ENCODE measurements at regions not wholly inside any gene's neighbourhood (a gene's known extent, or its start where the extent isn't known, plus 50 kb on each side); places are given as distances from the start of the nearest gene placed in this dataset.
A peak's percentile ranks its signal among the peaks of the same experiment; 100 is the strongest.

DNA sequence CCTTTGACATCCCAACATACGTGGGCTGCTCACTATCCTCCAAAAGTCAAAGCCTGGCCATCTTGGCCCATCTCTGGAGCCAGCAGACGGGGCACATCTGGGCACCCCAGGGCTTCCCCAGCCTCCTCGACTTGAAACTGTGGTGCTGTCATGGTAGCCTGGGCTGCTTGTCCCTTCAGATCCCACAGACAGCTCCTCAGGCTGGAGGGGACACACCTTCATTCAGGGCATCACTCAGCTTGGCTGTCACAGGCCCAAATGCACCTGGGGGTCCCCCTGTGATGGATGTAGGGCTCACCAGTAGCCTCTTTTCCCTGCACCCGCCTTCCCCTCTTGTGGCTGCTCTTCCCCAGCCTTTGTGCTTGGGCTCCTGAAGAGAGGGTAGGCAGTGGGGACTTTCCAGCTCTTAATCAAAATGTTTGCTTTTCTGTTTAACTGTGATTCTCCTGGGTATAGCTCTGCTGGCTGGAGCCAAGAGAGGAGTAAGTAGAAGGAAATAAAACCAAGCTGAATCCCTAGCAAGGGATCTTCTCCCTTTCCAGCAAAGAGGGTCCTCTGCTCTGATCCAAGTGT, 92.3 kb downstream of the GYPC start:
- no peak for DNase-seq

DNA sequence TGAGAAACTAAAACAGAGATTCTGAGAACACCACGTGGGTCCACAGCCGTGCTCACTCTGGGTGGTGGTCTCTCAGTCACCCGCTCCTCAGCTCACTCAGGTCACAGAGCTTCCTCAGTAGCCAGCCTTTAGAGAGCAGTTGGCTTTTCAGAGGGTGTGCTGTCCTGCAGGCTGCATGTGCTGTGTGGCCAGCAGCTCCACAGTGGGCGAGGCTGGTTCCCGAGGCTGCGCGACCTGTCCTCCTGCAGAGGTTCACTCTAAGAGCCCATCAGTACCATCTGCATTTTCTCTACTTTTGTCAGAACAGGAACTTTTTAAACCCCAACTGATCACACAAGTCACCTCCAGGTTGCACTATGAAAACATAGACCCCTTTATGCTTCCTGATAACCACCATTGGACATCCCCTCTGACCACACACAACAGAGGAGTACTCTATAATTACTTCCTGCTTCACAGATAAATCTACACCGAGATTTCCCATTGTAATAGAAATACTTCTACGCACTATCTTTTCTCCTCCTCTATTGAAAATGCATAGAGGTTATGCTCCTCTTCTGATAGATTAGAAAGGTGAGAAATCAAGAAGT, 93.1 kb downstream of the GYPC start:
- no peak for DNase-seq

GRCh38 chr2:126749537-126749936, 93.6 kb downstream of the GYPC start:
- no peak for DNase-seq

DNA sequence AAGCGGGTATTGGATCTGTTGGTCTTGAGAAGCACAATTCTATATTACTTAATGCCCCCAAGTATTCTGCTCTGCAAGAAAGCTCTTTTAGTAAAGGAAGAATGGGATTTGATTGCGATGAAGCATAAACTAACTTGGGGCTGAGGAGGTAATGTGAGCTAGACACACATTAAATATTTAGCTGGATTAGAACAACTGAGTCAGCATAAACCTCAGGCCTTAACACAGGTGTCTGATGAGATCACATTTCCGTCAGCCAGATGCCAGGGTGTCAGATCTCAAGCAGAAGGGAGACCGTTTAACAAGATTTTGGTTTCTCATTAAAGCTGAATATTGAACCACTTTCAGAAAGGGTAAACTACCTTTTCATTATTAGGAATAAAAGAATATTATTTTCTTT, 94.5 kb downstream of the GYPC start:
- peak; percentile 73 for DNase-seq

GRCh38 chr2:126751477-126751876, 95.5 kb downstream of the GYPC start:
- DNase-seq: no peak

DNA sequence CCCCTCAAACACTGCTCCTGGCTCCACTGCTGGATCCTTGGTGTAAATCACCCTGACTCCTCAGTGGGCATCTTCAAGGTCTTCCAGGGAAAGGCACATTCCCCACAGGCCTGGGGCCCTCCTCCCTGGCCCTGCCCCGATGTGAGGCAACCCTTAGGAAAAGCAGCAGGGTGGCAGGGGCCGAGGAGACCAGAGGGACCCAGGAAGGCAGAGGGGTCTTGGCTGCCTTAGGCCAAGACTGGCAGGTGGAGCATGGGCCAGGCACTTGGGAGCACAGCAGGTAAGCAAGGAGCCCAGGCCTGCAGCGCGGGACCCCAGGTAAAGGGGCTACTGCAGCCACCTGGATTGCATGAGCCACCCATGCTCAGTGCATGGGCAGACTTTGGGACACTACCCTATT, 96.9 kb downstream of the GYPC start:
- DNase-seq: no peak

DNA sequence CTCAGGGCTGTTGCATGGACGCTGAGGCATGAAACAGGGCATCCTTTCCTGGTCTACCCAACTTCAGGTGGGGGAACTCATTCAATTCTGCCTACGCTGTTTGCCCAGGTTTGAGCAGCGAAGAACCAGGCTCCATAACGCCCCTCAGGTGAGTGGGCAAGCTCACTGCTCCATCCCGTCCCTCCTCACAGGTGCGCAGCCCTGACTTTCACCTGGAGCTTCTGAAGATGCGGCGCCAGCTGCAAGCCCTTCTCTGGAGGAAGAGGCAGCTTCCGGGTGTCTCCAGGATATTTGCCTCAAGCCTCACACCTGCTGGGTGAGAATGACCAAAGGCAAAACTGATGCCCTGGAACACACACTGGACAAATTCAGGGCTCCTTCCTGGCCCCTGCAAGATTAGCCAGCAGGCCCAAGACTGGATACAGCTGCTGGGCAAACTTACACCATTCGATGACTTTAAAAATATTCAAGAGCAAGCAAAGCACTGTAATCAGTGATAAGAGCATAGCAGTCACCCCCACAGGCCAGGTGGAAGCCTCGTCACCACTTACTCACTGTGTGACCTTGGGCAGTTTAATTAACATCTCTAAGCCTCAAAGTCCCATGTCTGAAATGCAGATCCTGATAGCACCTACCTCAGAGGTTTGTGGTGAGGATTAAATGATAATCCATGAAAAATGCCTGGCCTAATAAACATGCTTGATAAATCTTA, 97.7 kb downstream of the GYPC start:
- no peak for DNase-seq

- DNase-seq: no peak
Measured at GRCh38 chr2:126754240-126755004, 98.5 kb downstream of the GYPC start.

DNA sequence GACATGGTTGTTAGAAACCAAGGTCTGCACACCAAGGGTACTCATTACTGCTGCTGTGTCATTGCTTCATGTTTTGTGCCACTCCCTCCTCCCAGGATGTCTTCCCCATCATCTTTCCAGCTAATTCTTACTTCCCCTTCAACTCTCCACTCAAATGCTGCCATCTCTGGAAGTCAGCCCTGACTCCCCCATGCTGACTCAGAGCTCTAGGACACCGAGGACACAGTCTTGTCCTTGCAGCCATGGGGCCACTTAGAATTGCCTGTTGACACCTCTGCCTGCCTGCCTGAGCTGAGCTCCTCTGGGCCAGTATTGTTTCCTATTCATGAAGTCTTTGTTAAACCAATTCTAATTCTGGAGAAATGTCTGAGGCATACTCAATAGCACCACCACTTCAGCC, 100.2 kb downstream of the GYPC start:
- DNase-seq: no peak

DNA sequence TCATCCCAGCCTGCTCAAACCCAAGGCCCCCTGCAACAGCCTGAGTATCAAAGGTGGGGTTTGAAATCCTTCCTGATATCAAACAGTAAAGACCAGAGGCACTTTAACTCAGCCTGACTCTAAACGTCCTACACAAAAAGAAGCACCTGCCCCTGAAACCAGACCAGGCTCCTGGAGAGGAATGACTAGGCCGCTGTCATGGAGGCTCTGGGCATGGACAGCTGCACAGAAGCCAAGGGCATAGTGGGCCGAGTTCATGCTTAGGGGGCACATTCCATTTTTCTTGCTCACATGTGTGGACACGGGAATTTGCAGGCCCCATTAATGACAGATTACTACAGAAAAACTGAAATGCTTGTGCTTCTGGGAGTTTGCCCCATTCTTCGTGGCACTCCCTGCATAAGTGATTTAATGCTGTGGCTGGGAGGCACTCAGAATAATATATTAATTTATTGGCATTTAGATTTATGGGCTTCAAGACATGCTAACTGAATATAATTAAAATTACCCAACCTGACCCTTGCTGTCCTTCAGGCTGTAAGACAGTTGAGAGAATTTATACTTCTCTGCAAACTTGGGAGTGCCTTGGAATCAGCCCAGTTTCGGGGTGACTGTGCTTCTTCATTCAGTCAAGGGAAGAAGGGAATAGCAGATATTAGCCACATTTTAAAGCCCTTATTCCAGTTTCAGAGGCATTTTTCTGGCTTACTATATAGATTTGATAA, 105.5 kb downstream of the GYPC start:
- DNase-seq: no peak

GRCh38 chr2:126761981-126762878, 106.3 kb downstream of the GYPC start:
- DNase-seq: no peak

- DNase-seq: no peak
Measured at GRCh38 chr2:126764686-126765265, 108.8 kb downstream of the GYPC start.

DNA sequence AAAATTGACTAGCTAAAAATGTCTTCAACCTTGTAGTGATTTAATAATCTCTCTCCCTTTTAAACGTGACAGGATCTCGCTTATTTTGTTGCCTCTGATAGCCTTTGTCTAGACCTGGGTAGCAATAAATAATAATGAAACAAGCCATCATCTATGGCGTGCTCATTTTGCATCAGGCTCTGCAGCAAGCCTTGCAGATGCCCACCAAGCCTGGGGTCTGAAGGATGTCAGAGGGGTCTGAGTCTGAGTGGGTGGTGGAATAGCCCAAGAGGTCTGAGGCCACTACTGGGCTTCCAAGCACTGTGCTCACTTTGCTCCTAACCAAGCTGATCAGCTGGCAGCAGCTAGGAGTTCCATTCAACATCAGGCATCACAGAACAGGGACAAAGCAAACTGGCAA, 109.4 kb downstream of the GYPC start:
- no peak for DNase-seq

- no peak for DNase-seq
Measured at GRCh38 chr2:126766295-126766968, 110.5 kb downstream of the GYPC start.

- DNase-seq: no peak
Measured at GRCh38 chr2:126766969-126767296, 111.0 kb downstream of the GYPC start.

- DNase-seq: no peak
Measured at GRCh38 chr2:126769118-126769517, 113.2 kb downstream of the GYPC start.

- no peak for DNase-seq
Measured at GRCh38 chr2:126770466-126770865, 114.5 kb downstream of the GYPC start.

DNA sequence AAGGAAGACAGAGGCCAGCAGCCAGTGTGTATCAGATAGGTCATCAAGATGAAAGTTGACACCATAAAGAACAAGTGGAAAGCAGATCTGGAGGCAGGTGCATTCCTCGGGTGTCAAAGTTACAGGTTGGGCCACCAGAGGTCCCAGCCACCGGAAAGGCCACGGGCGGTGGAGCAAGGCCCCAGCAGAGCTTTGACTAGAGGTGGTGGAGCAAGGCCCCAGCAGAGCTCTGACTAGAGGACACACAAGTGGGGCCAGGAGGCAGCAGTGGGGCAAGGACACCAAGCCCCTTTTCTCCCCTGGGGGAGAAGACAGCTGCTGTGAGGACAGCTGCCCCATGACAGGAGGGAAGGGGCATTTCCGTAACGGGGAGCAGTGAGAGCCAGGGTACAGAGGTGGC, 115.1 kb downstream of the GYPC start:
- no peak for DNase-seq

GRCh38 chr2:126771501-126772195, 115.7 kb downstream of the GYPC start:
- DNase-seq: no peak

DNA sequence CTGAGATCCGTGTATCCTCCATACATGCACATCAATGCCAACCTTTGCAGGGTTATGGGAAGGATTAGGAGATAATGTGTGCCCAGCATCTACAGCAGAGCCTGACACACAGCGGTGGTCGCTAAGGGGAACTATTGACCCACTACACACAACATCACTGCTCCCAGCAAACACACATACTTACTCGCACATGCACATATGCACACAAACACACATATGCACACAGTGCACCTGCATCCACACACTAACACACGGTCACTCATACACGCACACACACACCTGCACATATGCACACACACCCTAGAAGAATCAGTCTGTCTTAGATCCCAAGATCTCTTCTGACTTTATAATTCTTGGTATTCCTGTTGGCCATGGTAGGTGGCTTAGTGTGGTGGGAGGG, 118.3 kb downstream of the GYPC start:
- DNase-seq: no peak

GRCh38 chr2:126774761-126775160, 118.8 kb downstream of the GYPC start:
- no peak for DNase-seq

Data from NCI-H2171 (cell line).